ENCODE measurements at regions not wholly inside any gene's neighbourhood (a gene's known extent, or its start where the extent isn't known, plus 50 kb on each side); places are given as distances from the start of the nearest gene placed in this dataset.
"Not testable (repeated sequence)": the region's sequence is repeated elsewhere in the genome, so short reads cannot be mapped to it uniquely, and the experiment has no call there.

- no peak for DNase-seq
These were observed 141.9 kb downstream of the ID4 start for GRCh38 chr6:19979059-19979458.

- no peak for DNase-seq
These were observed 142.8 kb downstream of the ID4 start for GRCh38 chr6:19979986-19980385.

GRCh38 chr6:19983374-19983773 lies 146.2 kb downstream of the ID4 start:
- no peak for DNase-seq

GRCh38 chr6:19986691-19987438 lies 149.7 kb downstream of the ID4 start:
- DNase-seq: no peak

GRCh38 chr6:19988555-19988954 lies 151.4 kb downstream of the ID4 start:
- DNase-seq: no peak

GRCh38 chr6:19991176-19991575 lies 154.0 kb downstream of the ID4 start:
- no peak for DNase-seq

- no peak for DNase-seq
These were observed 157.7 kb downstream of the ID4 start for GRCh38 chr6:19994909-19995308.

GRCh38 chr6:19995575-19996257 lies 158.5 kb downstream of the ID4 start:
- DNase-seq: no peak

GRCh38 chr6:19997104-19997503 lies 159.9 kb downstream of the ID4 start:
- no peak for DNase-seq

- no peak for DNase-seq
These were observed 161.4 kb downstream of the ID4 start for GRCh38 chr6:19998541-19998940.

GRCh38 chr6:19999319-20000191 lies 162.4 kb downstream of the ID4 start:
- DNase-seq: no peak

GRCh38 chr6:20001286-20001685 lies 164.1 kb downstream of the ID4 start:
- peak; percentile 52 for DNase-seq

- no peak for DNase-seq
These were observed 168.9 kb downstream of the ID4 start for GRCh38 chr6:20006037-20006436.

GRCh38 chr6:20008131-20008530 lies 171.0 kb downstream of the ID4 start:
- no peak for DNase-seq

- DNase-seq: no peak
These were observed 176.1 kb downstream of the ID4 start for GRCh38 chr6:20013066-20013861.

- DNase-seq: no peak
These were observed 177.3 kb downstream of the ID4 start for GRCh38 chr6:20014508-20014907.

- no peak for DNase-seq
These were observed 183.4 kb downstream of the ID4 start for GRCh38 chr6:20020526-20020925.

GRCh38 chr6:20021795-20022194 lies 184.6 kb downstream of the ID4 start:
- no peak for DNase-seq

- DNase-seq: not testable (repeated sequence)
These were observed 186.6 kb downstream of the ID4 start for GRCh38 chr6:20023549-20024315.

- DNase-seq: no peak
These were observed 187.1 kb downstream of the ID4 start for GRCh38 chr6:20024316-20024673.

GRCh38 chr6:20024978-20025377 lies 187.3 kb downstream of the MBOAT1 start:
- no peak for DNase-seq

GRCh38 chr6:20025681-20026080 lies 186.6 kb downstream of the MBOAT1 start:
- no peak for DNase-seq
